Stimulated activated CD4-positive, alpha-beta T cell treated with anti-CD3 and anti-CD28 coated beads, Interleukin-15, amount 100 ng/mL, for 24 hours (primary cell): ENCODE measurements at regions not wholly inside any gene's neighbourhood (a gene's known extent, or its start where the extent isn't known, plus 50 kb on each side); places are given as distances from the start of the nearest gene placed in this dataset.
"Not testable (repeated sequence)": the region's sequence is repeated elsewhere in the genome, so short reads cannot be mapped to it uniquely, and the experiment has no call there.

ENCODE experiments used
- DNase-seq: peaks from one replicate; pipeline ENCODE4 v3.0.0-alpha.2; 2020

GRCh38 chr9:64813072-64813471, 471.9 kb downstream of the FOXD4L5 start:
- not testable (repeated sequence) for DNase-seq

DNA sequence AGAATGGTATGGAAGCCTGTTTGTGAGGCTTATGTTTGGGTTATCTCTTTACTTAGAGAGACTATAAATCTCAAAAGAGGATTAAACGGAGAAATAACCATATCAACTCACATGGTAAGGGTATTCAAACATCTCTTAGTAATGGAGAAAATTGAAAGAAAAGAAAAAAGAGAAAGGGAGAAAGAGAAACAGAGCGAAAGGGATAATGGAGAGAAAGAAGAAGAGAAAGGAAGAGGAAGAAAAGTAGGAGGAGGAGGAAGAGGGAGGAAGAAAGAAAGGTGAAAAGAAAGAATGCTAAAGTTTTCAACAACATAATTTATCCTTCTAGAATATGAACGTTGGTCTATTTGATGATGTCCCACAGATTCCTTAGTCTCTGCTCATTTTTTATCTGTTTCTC, 506.3 kb downstream of the FOXD4L5 start:
- DNase-seq: not testable (repeated sequence)

DNA sequence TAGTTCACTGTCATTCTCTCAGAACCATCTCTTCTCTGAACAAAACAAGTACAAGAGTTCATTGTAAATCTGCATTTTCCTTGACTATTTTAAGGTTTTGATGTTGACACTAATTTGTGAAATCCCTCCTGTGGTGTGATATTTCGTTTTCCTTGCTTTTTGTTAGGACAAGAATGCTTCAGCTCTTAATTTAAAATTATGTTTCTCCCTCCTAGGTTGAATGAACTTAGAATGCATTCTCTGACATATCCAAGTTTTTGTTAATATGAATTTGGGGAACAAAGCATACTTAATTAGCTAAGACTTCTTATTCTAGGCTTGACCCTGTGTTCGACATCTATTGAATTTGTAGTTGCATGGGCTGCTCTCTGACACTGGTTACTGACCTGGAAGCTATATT, 508.7 kb downstream of the FOXD4L5 start:
- not testable (repeated sequence) for DNase-seq

GRCh38 chr9:64774813-64775793, 509.9 kb downstream of the FOXD4L5 start:
- DNase-seq: peak; percentile 11

- DNase-seq: peak; percentile 4
These were observed 510.8 kb downstream of the FOXD4L5 start for GRCh38 chr9:64774004-64774812.

DNA sequence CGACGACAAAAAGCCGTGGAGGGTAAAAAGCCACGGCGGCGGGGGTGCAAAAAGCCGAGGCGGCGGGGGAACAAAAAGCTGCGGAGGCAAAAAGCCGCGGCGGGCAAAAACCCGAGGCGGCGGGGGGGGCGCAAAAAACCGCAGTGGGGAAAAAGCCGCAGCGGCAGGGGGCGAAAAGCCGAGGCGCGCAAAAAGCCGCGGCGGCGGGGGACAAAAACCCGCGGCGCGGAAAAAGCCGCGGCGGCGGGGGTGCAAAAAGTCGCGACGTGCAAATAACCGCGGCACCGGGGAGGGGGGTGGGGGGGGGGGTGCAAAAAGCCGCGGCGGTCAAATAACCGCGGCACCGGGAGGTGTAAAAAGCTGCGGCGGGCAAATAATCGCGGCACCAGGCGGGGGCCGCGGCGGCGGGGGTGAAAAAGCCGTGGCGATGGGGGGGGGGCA, 511.5 kb downstream of the FOXD4L5 start:
- DNase-seq: peak; percentile 2

- DNase-seq: peak; percentile 1
These were observed 512.2 kb downstream of the FOXD4L5 start for GRCh38 chr9:64772751-64773331.

DNA sequence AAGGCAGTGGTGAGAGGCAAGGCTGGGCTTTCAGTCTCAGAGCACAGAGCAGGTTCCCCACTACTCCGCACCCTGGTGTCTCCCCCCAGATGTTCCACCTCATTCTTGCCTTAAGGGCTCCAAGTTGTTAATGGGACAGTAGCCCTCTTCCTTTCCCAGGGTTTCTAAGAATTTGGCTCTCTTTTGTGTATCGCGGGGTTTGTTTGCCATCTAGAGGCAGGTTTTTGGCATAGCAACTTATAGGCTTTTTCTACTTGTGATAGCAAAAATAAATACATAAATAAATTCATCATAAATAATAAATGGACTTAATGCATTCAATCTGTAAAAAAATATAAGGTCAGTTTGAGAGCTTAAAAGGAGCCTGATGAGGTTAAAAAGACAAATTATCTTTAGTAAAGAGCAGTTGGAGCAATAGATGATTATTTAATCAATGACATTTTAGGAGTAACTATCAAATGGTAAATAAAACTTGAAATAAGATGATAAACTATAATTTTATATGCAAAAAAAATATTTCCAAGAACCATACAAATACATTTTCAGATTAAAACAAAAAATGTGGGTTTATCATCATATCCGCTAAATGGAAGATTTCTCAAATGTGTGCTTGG, 512.8 kb downstream of the FOXD4L5 start:
- peak; percentile 14 for DNase-seq
